ENCODE measurements at regions not wholly inside any gene's neighbourhood (a gene's known extent, or its start where the extent isn't known, plus 50 kb on each side); places are given as distances from the start of the nearest gene placed in this dataset.

- Mint-ChIP-seq H3K4me1 (ENCODE audit: low read depth, unreplicated experiment) (peaks cover 10% of the 10 kb centered on the region), H3K9me3 (ENCODE audit: unreplicated experiment) (peaks cover 8% of the 10 kb centered on the region)
- no peak for TF ChIP-seq CTCF (IDR thresholded peaks at IDR 0.05; ENCODE audit: partially characterized antibody, unreplicated experiment)
Measured at GRCh38 chr3:145557405-145557804, 603.6 kb downstream of the PLOD2 start.

GRCh38 chr3:145578471-145578870 lies 582.5 kb downstream of the PLOD2 start:
- no peak for DNase-seq
- no peak overlapping the region for H3K27ac Mint-ChIP-seq (ENCODE audit: unreplicated experiment)
- H3K27me3 Mint-ChIP-seq (ENCODE audit: unreplicated experiment), result no peaks in the 10 kb centered on the region
- no peak overlapping the region for H3K4me3 Mint-ChIP-seq (ENCODE audit: unreplicated experiment)
- H3K36me3 Mint-ChIP-seq (ENCODE audit: unreplicated experiment), result no peaks in the 10 kb centered on the region
- TF ChIP-seq CTCF (IDR thresholded peaks at IDR 0.05; ENCODE audit: partially characterized antibody, unreplicated experiment), result no peak
- no peaks in the 10 kb centered on the region for H3K4me1 Mint-ChIP-seq (ENCODE audit: low read depth, unreplicated experiment)
- H3K9me3 Mint-ChIP-seq (ENCODE audit: unreplicated experiment), result no peaks in the 10 kb centered on the region

More at GRCh38 chr3:145557405-145557804, 603.6 kb downstream of the PLOD2 start:
- Mint-ChIP-seq H3K4me3 (ENCODE audit: unreplicated experiment) (no peak overlapping the region), H3K27me3 (ENCODE audit: unreplicated experiment) (peaks cover 3% of the 10 kb centered on the region), H3K27ac (ENCODE audit: unreplicated experiment) (no peak overlapping the region), H3K36me3 (ENCODE audit: unreplicated experiment) (peaks cover 5% of the 10 kb centered on the region)
- no peak for DNase-seq

GRCh38 chr3:145581694-145582093 lies 579.3 kb downstream of the PLOD2 start:
- Mint-ChIP-seq H3K4me1 (ENCODE audit: low read depth, unreplicated experiment) (no peaks in the 10 kb centered on the region), H3K27ac (ENCODE audit: unreplicated experiment) (no peak overlapping the region), H3K36me3 (ENCODE audit: unreplicated experiment) (no peaks in the 10 kb centered on the region), H3K27me3 (ENCODE audit: unreplicated experiment) (no peaks in the 10 kb centered on the region), H3K4me3 (ENCODE audit: unreplicated experiment) (no peak overlapping the region), H3K9me3 (ENCODE audit: unreplicated experiment) (no peaks in the 10 kb centered on the region)
- DNase-seq, result no peak
- TF ChIP-seq CTCF (IDR thresholded peaks at IDR 0.05; ENCODE audit: partially characterized antibody, unreplicated experiment), result no peak

- no peak overlapping the region for H3K27ac Mint-ChIP-seq (ENCODE audit: unreplicated experiment)
- no peaks in the 10 kb centered on the region for H3K4me1 Mint-ChIP-seq (ENCODE audit: low read depth, unreplicated experiment)
- no peak for DNase-seq
- H3K27me3 Mint-ChIP-seq (ENCODE audit: unreplicated experiment), result no peaks in the 10 kb centered on the region
- no peak overlapping the region for H3K4me3 Mint-ChIP-seq (ENCODE audit: unreplicated experiment)
- no peaks in the 10 kb centered on the region for H3K36me3 Mint-ChIP-seq (ENCODE audit: unreplicated experiment)
- H3K9me3 Mint-ChIP-seq (ENCODE audit: unreplicated experiment), result no peaks in the 10 kb centered on the region
- TF ChIP-seq CTCF (IDR thresholded peaks at IDR 0.05; ENCODE audit: partially characterized antibody, unreplicated experiment), result no peak
Measured at GRCh38 chr3:145604851-145605250, 556.1 kb downstream of the PLOD2 start.

GRCh38 chr3:145620002-145620401 lies 541.0 kb downstream of the PLOD2 start:
- Mint-ChIP-seq H3K4me3 (ENCODE audit: unreplicated experiment) (no peak overlapping the region), H3K27ac (ENCODE audit: unreplicated experiment) (no peak overlapping the region), H3K36me3 (ENCODE audit: unreplicated experiment) (peaks cover 8% of the 10 kb centered on the region), H3K27me3 (ENCODE audit: unreplicated experiment) (no peaks in the 10 kb centered on the region), H3K9me3 (ENCODE audit: unreplicated experiment) (no peaks in the 10 kb centered on the region), H3K4me1 (ENCODE audit: low read depth, unreplicated experiment) (peaks cover 4% of the 10 kb centered on the region)
- DNase-seq, result no peak
- TF ChIP-seq CTCF (IDR thresholded peaks at IDR 0.05; ENCODE audit: partially characterized antibody, unreplicated experiment), result no peak

Measured in glutamatergic neuron (in vitro differentiated cells).